ENCODE measurements at regions not wholly inside any gene's neighbourhood (a gene's known extent, or its start where the extent isn't known, plus 50 kb on each side); places are given as distances from the start of the nearest gene placed in this dataset.
"Not testable (repeated sequence)": the region's sequence is repeated elsewhere in the genome, so short reads cannot be mapped to it uniquely, and the experiment has no call there.

GRCh38 chr11:38384568-38384967 lies 1786.5 kb upstream of the RAG2 start:
- DNase-seq: no peak

- no peak for DNase-seq
Observed at GRCh38 chr11:38365274-38365673, 1767.2 kb upstream of the RAG2 start.

- DNase-seq: no peak
Observed at GRCh38 chr11:38356255-38356654, 1758.2 kb upstream of the RAG2 start.

GRCh38 chr11:38345286-38345685 lies 1747.2 kb upstream of the RAG2 start:
- no peak for DNase-seq

- not testable (repeated sequence) for DNase-seq
Observed at GRCh38 chr11:38341612-38342011, 1743.6 kb upstream of the RAG2 start.

- no peak for DNase-seq
Observed at GRCh38 chr11:38339835-38340440, 1741.9 kb upstream of the RAG2 start.

GRCh38 chr11:38338022-38338421 lies 1740.0 kb upstream of the RAG2 start:
- DNase-seq: not testable (repeated sequence)

GRCh38 chr11:38332046-38332445 lies 1734.0 kb upstream of the RAG2 start:
- DNase-seq: no peak

GRCh38 chr11:38330578-38330977 lies 1732.5 kb upstream of the RAG2 start:
- no peak for DNase-seq

GRCh38 chr11:38323961-38324761 lies 1726.1 kb upstream of the RAG2 start:
- DNase-seq: no peak

GRCh38 chr11:38315151-38315550 lies 1717.1 kb upstream of the RAG2 start:
- DNase-seq: no peak

GRCh38 chr11:38307455-38307854 lies 1709.4 kb upstream of the RAG2 start:
- no peak for DNase-seq

GRCh38 chr11:38305682-38306081 lies 1707.6 kb upstream of the RAG2 start:
- DNase-seq: no peak

GRCh38 chr11:38304926-38305325 lies 1706.9 kb upstream of the RAG2 start:
- DNase-seq: no peak

- DNase-seq: no peak
Observed at GRCh38 chr11:38302564-38302963, 1704.5 kb upstream of the RAG2 start.

- no peak for DNase-seq
Observed at GRCh38 chr11:38300570-38300969, 1702.5 kb upstream of the RAG2 start.

GRCh38 chr11:38296211-38296776 lies 1698.3 kb upstream of the RAG2 start:
- DNase-seq: no peak

GRCh38 chr11:38282718-38283117 lies 1684.7 kb upstream of the RAG2 start:
- DNase-seq: no peak

- DNase-seq: no peak
Observed at GRCh38 chr11:38278457-38279141, 1680.6 kb upstream of the RAG2 start.

- no peak for DNase-seq
Observed at GRCh38 chr11:38274031-38274430, 1676.0 kb upstream of the RAG2 start.

GRCh38 chr11:38272376-38272775 lies 1674.3 kb upstream of the RAG2 start:
- no peak for DNase-seq

- DNase-seq: no peak
Observed at GRCh38 chr11:38266691-38267090, 1668.7 kb upstream of the RAG2 start.

GRCh38 chr11:38256436-38256835 lies 1658.4 kb upstream of the RAG2 start:
- no peak for DNase-seq

GRCh38 chr11:38254913-38255312 lies 1656.9 kb upstream of the RAG2 start:
- no peak for DNase-seq

All from activated effector memory CD4-positive, alpha-beta T cell treated with anti-CD3 and anti-CD28 coated beads, Interleukin-2, amount 50 U/mL, for 16 hours (primary cell).